ENCODE measurements at regions not wholly inside any gene's neighbourhood (a gene's known extent, or its start where the extent isn't known, plus 50 kb on each side); places are given as distances from the start of the nearest gene placed in this dataset.

DNA sequence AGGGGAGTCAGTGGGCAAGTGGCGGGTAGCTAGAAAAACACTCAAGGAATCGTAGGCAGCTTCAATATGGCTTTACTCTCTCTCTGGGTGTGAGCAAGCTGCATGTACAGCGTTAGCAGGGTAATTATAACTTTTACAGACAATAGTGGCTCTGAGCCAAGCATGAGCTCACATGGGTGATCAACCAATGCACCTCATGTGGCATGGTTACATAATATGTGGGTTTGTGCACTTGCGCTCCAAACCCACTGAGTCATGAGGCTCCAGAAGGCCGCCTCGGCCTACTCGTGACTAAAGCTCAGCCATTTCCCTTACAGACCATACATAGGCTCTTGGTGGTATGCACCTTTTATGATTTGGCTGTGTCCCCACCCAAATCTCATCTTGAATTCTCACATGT lies 78.4 kb upstream of the FBXL4 start:
- peaks cover 28% of the 10 kb centered on the region in 2 experiments for H3K9me3 Mint-ChIP-seq
- Histone ChIP-seq H4K20me1 (ENCODE audit: control insufficient read depth, insufficient read depth, insufficient read length) (no peaks in the 10 kb centered on the region), H3T11ph (ENCODE audit: low read length) (no peak overlapping the region), H3K4me1 (ENCODE audit: insufficient read depth, low read length) (no peaks in the 10 kb centered on the region), H3K27ac (ENCODE audit: insufficient read length, low read depth, low read length) (no peak overlapping the region), H3K23ac (ENCODE audit: insufficient read length, low read depth, low read length) (no peak overlapping the region), H3K27me3 (ENCODE audit: insufficient read depth, low read length) (no peaks in the 10 kb centered on the region), H3K9ac (ENCODE audit: extremely low read depth, insufficient read length, low read length) (no peak overlapping the region), H3K56ac (ENCODE audit: insufficient read length, low read depth, low read length) (no peak overlapping the region), H2AK5ac (ENCODE audit: insufficient read length, low read length) (no peak overlapping the region), H2BK120ac (ENCODE audit: low read depth, low read length, poor library complexity, severe bottlenecking) (no peak overlapping the region), H4K8ac (replicated peaks; ENCODE audit: insufficient read length, low read depth, low read length) (no peak overlapping the region), H3K18ac (ENCODE audit: insufficient read length, low read depth, low read length) (no peak overlapping the region), H2AFZ (ENCODE audit: low read length) (no peak overlapping the region), H2BK20ac (ENCODE audit: low read depth, low read length, poor library complexity, severe bottlenecking) (no peak overlapping the region), H2BK15ac (ENCODE audit: low read depth, low read length) (no peak overlapping the region), H2BK12ac (ENCODE audit: insufficient read length, low read depth, low read length) (no peak overlapping the region), H4K91ac (ENCODE audit: insufficient read length, low read depth, low read length) (no peak overlapping the region), H3K4ac (ENCODE audit: low read depth, low read length) (no peak overlapping the region), H3K79me2 (ENCODE audit: insufficient read depth, low read length) (no peaks in the 10 kb centered on the region), H3K79me1 (ENCODE audit: insufficient read depth, low read depth, low read length, poor library complexity, severe bottlenecking) (no peaks in the 10 kb centered on the region), H4K5ac (ENCODE audit: insufficient read length, low read depth, low read length) (no peak overlapping the region), H3K23me2 (ENCODE audit: insufficient read length, low read depth, low read length, poor library complexity, severe bottlenecking) (no peaks in the 10 kb centered on the region), H3K9me3 (ENCODE audit: control insufficient read depth, low read depth, low read length) (peaks cover 9% of the 10 kb centered on the region), H3K14ac (ENCODE audit: insufficient read depth, low read length) (no peak overlapping the region), H3K4me2 (ENCODE audit: insufficient read depth, insufficient read length, low read length) (no peak overlapping the region), H2BK5ac (ENCODE audit: insufficient read length, low read length) (no peak overlapping the region)
- H3K4me1 Mint-ChIP-seq = peaks cover 3 to 5% of the 10 kb centered on the region in 2 experiments; a peak in 3 of 4 replicates
- no peak for DNase-seq
- TF ChIP-seq, protein P1, sequence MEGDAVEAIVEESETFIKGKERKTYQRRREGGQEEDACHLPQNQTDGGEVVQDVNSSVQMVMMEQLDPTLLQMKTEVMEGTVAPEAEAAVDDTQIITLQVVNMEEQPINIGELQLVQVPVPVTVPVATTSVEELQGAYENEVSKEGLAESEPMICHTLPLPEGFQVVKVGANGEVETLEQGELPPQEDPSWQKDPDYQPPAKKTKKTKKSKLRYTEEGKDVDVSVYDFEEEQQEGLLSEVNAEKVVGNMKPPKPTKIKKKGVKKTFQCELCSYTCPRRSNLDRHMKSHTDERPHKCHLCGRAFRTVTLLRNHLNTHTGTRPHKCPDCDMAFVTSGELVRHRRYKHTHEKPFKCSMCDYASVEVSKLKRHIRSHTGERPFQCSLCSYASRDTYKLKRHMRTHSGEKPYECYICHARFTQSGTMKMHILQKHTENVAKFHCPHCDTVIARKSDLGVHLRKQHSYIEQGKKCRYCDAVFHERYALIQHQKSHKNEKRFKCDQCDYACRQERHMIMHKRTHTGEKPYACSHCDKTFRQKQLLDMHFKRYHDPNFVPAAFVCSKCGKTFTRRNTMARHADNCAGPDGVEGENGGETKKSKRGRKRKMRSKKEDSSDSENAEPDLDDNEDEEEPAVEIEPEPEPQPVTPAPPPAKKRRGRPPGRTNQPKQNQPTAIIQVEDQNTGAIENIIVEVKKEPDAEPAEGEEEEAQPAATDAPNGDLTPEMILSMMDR (conservative IDR thresholded peaks at IDR 0.05) = no peak
- H3K4me3 Mint-ChIP-seq = no peak overlapping the region
- WGBS (ENCODE audit: extremely low coverage, insufficient read length, low lambda C conversion rate) = no CpG with 5 or more reads among the region's 7 CpGs
- H3K27me3 Mint-ChIP-seq (ENCODE audit: low read depth) = no peaks in the 10 kb centered on the region; the same call in 1 of the 2 replicates
- H3K36me3 Mint-ChIP-seq (ENCODE audit: insufficient read depth in 1 of 3, low read depth in 3 of 3) = peaks cover 14 to 22% (median 20%) of the 10 kb centered on the region in 3 experiments
- no peak overlapping the region for H3K27ac Mint-ChIP-seq
